HPDE6-E6E7 (cell line): ENCODE measurements at regions not wholly inside any gene's neighbourhood (a gene's known extent, or its start where the extent isn't known, plus 50 kb on each side); places are given as distances from the start of the nearest gene placed in this dataset.
A peak's percentile ranks its signal among the peaks of the same experiment; 100 is the strongest.

Experiments
- DNase-seq: peaks from one replicate; pipeline ENCODE4 v3.0.0; 2011; ENCODE audit warnings: missing footprints; ENCODE audit errors: extremely low spot score

- DNase-seq = no peak
Observed at GRCh38 chr13:64332048-64332447, 2898.1 kb downstream of the PCDH9 start.

- no peak for DNase-seq
Observed at GRCh38 chr13:64327505-64328194, 2902.5 kb downstream of the PCDH9 start.

- no peak for DNase-seq
Observed at GRCh38 chr13:64314331-64314730, 2898.7 kb upstream of the PCDH20 start.

- no peak for DNase-seq
Observed at GRCh38 chr13:64311948-64312347, 2896.3 kb upstream of the PCDH20 start.

- DNase-seq = no peak
Observed at GRCh38 chr13:64311112-64311511, 2895.5 kb upstream of the PCDH20 start.

GRCh38 chr13:64305246-64305645, 2889.6 kb upstream of the PCDH20 start:
- DNase-seq = no peak

- no peak for DNase-seq
Observed at GRCh38 chr13:64300239-64300638, 2884.6 kb upstream of the PCDH20 start.

- no peak for DNase-seq
Observed at GRCh38 chr13:64293923-64294322, 2878.3 kb upstream of the PCDH20 start.

- DNase-seq = no peak
Observed at GRCh38 chr13:64289702-64290101, 2874.1 kb upstream of the PCDH20 start.

- no peak for DNase-seq
Observed at GRCh38 chr13:64283926-64284325, 2868.3 kb upstream of the PCDH20 start.

GRCh38 chr13:64278493-64278892, 2862.8 kb upstream of the PCDH20 start:
- DNase-seq = peak; percentile 1

- DNase-seq = no peak
Observed at GRCh38 chr13:64277097-64277496, 2861.4 kb upstream of the PCDH20 start.

GRCh38 chr13:64276232-64276631, 2860.6 kb upstream of the PCDH20 start:
- no peak for DNase-seq

GRCh38 chr13:64274481-64275217, 2859.0 kb upstream of the PCDH20 start:
- DNase-seq = no peak

- DNase-seq = no peak
Observed at GRCh38 chr13:64273780-64274179, 2858.1 kb upstream of the PCDH20 start.

- no peak for DNase-seq
Observed at GRCh38 chr13:64272681-64273080, 2857.0 kb upstream of the PCDH20 start.

- no peak for DNase-seq
Observed at GRCh38 chr13:64266024-64266423, 2850.4 kb upstream of the PCDH20 start.

GRCh38 chr13:64263285-64263684, 2847.6 kb upstream of the PCDH20 start:
- DNase-seq = no peak

GRCh38 chr13:64256751-64257150, 2841.1 kb upstream of the PCDH20 start:
- no peak for DNase-seq

- no peak for DNase-seq
Observed at GRCh38 chr13:64255988-64256387, 2840.3 kb upstream of the PCDH20 start.

GRCh38 chr13:64248371-64249065, 2832.9 kb upstream of the PCDH20 start:
- no peak for DNase-seq

- no peak for DNase-seq
Observed at GRCh38 chr13:64239372-64239771, 2823.7 kb upstream of the PCDH20 start.

GRCh38 chr13:64234255-64234654, 2818.6 kb upstream of the PCDH20 start:
- no peak for DNase-seq
